H9 (cell line): ENCODE measurements at regions not wholly inside any gene's neighbourhood (a gene's known extent, or its start where the extent isn't known, plus 50 kb on each side); places are given as distances from the start of the nearest gene placed in this dataset.

Experiments used
- DNase-seq: peaks from one replicate; pipeline ENCODE4 v3.0.0-alpha.2; 2017
- H2AFZ ChIP-seq: one replicate; pipeline ENCODE4 v1.6.1; 2013; ENCODE audit warnings: mild to moderate bottlenecking, low read length, control low read depth, moderate library complexity
- H2AK5ac ChIP-seq: 2 replicates; pipeline ENCODE4 v1.6.1; 2013; ENCODE audit warnings: low read length, control low read depth, mixed read lengths; ENCODE audit not compliant: insufficient read length
- H2BK120ac ChIP-seq: one replicate; pipeline ENCODE4 v1.6.1; 2013; ENCODE audit warnings: low read depth, mild to moderate bottlenecking, low read length, control low read depth, inconsistent platforms; ENCODE audit not compliant: poor library complexity, severe bottlenecking
- H2BK12ac ChIP-seq: 2 replicates; pipeline ENCODE4 v1.6.1; 2013; ENCODE audit warnings: low read length, control low read depth, mixed read lengths, low read depth; ENCODE audit not compliant: insufficient read length
- H2BK15ac ChIP-seq: 2 replicates; pipeline ENCODE4 v1.6.1; 2013; ENCODE audit warnings: low read depth, low read length, control low read depth
- H2BK20ac ChIP-seq: one replicate; pipeline ENCODE4 v1.6.1; 2013; ENCODE audit warnings: low read depth, mild to moderate bottlenecking, low read length, control low read depth, inconsistent platforms; ENCODE audit not compliant: poor library complexity, severe bottlenecking
- H2BK5ac ChIP-seq: 2 replicates; pipeline ENCODE4 v1.6.1; 2013; ENCODE audit warnings: low read length, control low read depth, mixed read lengths; ENCODE audit not compliant: insufficient read length
- H3K14ac ChIP-seq: 2 replicates; pipeline ENCODE4 v1.6.1; 2013; ENCODE audit warnings: low read length, control low read depth; ENCODE audit not compliant: insufficient read depth
- H3K18ac ChIP-seq: 2 replicates; pipeline ENCODE4 v1.6.1; 2013; ENCODE audit warnings: low read depth, mild to moderate bottlenecking, mixed read lengths, low read length, control low read depth; ENCODE audit not compliant: insufficient read length
- H3K23ac ChIP-seq: 2 replicates; pipeline ENCODE4 v1.6.1; 2013; ENCODE audit warnings: low read length, control low read depth, mixed read lengths, low read depth; ENCODE audit not compliant: insufficient read length
- H3K23me2 ChIP-seq: 2 replicates; pipeline ENCODE4 v1.6.1; 2013; ENCODE audit warnings: low read depth, mild to moderate bottlenecking, mixed read lengths, low read length, control low read depth; ENCODE audit not compliant: insufficient read length, poor library complexity, severe bottlenecking
- H3K27ac ChIP-seq: 2 replicates; pipeline ENCODE4 v1.5.1; 2013; ENCODE audit warnings: low read length, control low read depth, mixed read lengths, low read depth; ENCODE audit not compliant: insufficient read length
- H3K27me3 ChIP-seq: 2 replicates; pipeline ENCODE4 v1.6.1; 2013; ENCODE audit warnings: low read length, control low read depth, inconsistent platforms; ENCODE audit not compliant: insufficient read depth
- H3K4ac ChIP-seq: 2 replicates; pipeline ENCODE4 v1.6.1; 2013; ENCODE audit warnings: low read depth, mild to moderate bottlenecking, control low read depth, inconsistent platforms, low read length, moderate library complexity
- H3K4me1 ChIP-seq: 2 replicates; pipeline ENCODE4 v1.6.1; 2013; ENCODE audit warnings: low read length, control low read depth, inconsistent platforms; ENCODE audit not compliant: insufficient read depth
- H3K4me2 ChIP-seq: 2 replicates; pipeline ENCODE4 v1.6.1; 2013; ENCODE audit warnings: low read length, control low read depth, mixed read lengths; ENCODE audit not compliant: insufficient read length, insufficient read depth
- H3K56ac ChIP-seq: 2 replicates; pipeline ENCODE4 v1.6.1; 2013; ENCODE audit warnings: low read depth, mild to moderate bottlenecking, mixed read lengths, low read length, control low read depth; ENCODE audit not compliant: insufficient read length
- H3K79me1 ChIP-seq: 2 replicates; pipeline ENCODE4 v1.6.1; 2013; ENCODE audit warnings: low read depth, mild to moderate bottlenecking, moderate library complexity, low read length, control low read depth, inconsistent platforms; ENCODE audit not compliant: insufficient read depth, poor library complexity, severe bottlenecking
- H3K79me2 ChIP-seq: 2 replicates; pipeline ENCODE4 v1.6.1; 2013; ENCODE audit warnings: low read length, control low read depth, inconsistent platforms; ENCODE audit not compliant: insufficient read depth
- H3K9ac ChIP-seq: 2 replicates; pipeline ENCODE4 v1.6.1; 2013; ENCODE audit warnings: low read length, control low read depth, mixed read lengths; ENCODE audit not compliant: insufficient read length; ENCODE audit errors: extremely low read depth
- H3K9me3 ChIP-seq: one replicate; pipeline ENCODE4 v1.6.1; 2013; ENCODE audit warnings: low read depth, low read length, inconsistent platforms; ENCODE audit not compliant: control insufficient read depth
- H3T11ph ChIP-seq: one replicate; pipeline ENCODE4 v1.6.1; 2013; ENCODE audit warnings: mild to moderate bottlenecking, low read length, control low read depth, inconsistent platforms
- H4K20me1 ChIP-seq: one replicate; pipeline ENCODE4 v1.6.1; 2013; ENCODE audit not compliant: control insufficient read depth, insufficient read length, insufficient read depth
- H4K5ac ChIP-seq: 2 replicates; pipeline ENCODE4 v1.6.1; 2013; ENCODE audit warnings: low read depth, mild to moderate bottlenecking, mixed read lengths, low read length, control low read depth; ENCODE audit not compliant: insufficient read length
- H4K8ac ChIP-seq: replicated peaks from 2 replicates; pipeline ENCODE4 v1.6.1; 2013; ENCODE audit warnings: low read length, control low read depth, mixed read lengths, low read depth; ENCODE audit not compliant: insufficient read length
- H4K91ac ChIP-seq: 2 replicates; pipeline ENCODE4 v1.6.1; 2013; ENCODE audit warnings: low read depth, mild to moderate bottlenecking, moderate library complexity, mixed read lengths, low read length, control low read depth; ENCODE audit not compliant: insufficient read length
- H3K27ac Mint-ChIP-seq, 3 experiments: 2 replicates in 2 of 3; 3 replicates in 1 of 3; pipeline ENCODE4 v1.8.0; 2020 to 2021; ENCODE audit warnings: mixed read lengths in 3 of 3, mild to moderate bottlenecking in 1 of 3, moderate library complexity in 1 of 3
- H3K27me3 Mint-ChIP-seq: 2 replicates; pipeline ENCODE4 v1.8.0; 2021; ENCODE audit warnings: low read depth, mild to moderate bottlenecking, moderate library complexity, mixed read lengths
- H3K36me3 Mint-ChIP-seq, 3 experiments: 2 replicates in 2 of 3; 3 replicates in 1 of 3; pipeline ENCODE4 v1.8.0; 2020 to 2021; ENCODE audit warnings: low read depth in 3 of 3, mixed read lengths in 3 of 3; ENCODE audit not compliant: insufficient read depth in 1 of 3
- H3K4me1 Mint-ChIP-seq, 2 experiments: 2 replicates each; pipeline ENCODE4 v1.8.0; 2020; ENCODE audit warnings: mixed read lengths in 2 of 2
- H3K4me3 Mint-ChIP-seq, 2 experiments: 2 replicates in 1 of 2; 3 replicates in 1 of 2; pipeline ENCODE4 v1.8.0; 2020 to 2021; ENCODE audit warnings: mild to moderate bottlenecking in 2 of 2, mixed read lengths in 2 of 2, moderate library complexity in 1 of 2
- H3K9me3 Mint-ChIP-seq, 2 experiments: 2 replicates in 1 of 2; 3 replicates in 1 of 2; pipeline ENCODE4 v1.8.0; 2020; ENCODE audit warnings: mild to moderate bottlenecking in 2 of 2, mixed read lengths in 2 of 2, moderate library complexity in 1 of 2
- CTCF ChIP-seq: fragments of 200-600 bp; sonication (generic); conservative IDR thresholded peaks from 3 replicates; pipeline ENCODE4 v1.8.0; 2021; ENCODE audit warnings: antibody characterized with exemption, mild to moderate bottlenecking
- WGBS: extraction: QIAGEN DNeasy Blood & Tissue Kit; methylation state at CpG from one replicate; pipeline ENCODE4 v1.1.7; 2013; ENCODE audit warnings: missing lambda C conversion rate, low lambda C conversion rate, mixed read lengths; ENCODE audit not compliant: insufficient read length; ENCODE audit errors: extremely low coverage; 5-methylcytosine and 5-hydroxymethylcytosine counted together

GRCh38 chr4:148574502-148574901 is 132.3 kb upstream of the NR3C2 start:
- no CpG with 5 or more reads among the region's 3 CpGs for WGBS
- H3K9me3 Mint-ChIP-seq: peaks cover 7 to 9% of the 10 kb centered on the region in 2 experiments; a peak in 2 of 5 replicates
- H3K4me1 Mint-ChIP-seq: no peaks in the 10 kb centered on the region
- Histone ChIP-seq H3K4me2 (no peak overlapping the region), H2AK5ac (no peak overlapping the region), H4K91ac (no peak overlapping the region), H4K5ac (no peak overlapping the region), H3T11ph (no peak overlapping the region), H3K23me2 (no peaks in the 10 kb centered on the region), H2AFZ (no peak overlapping the region), H2BK15ac (no peak overlapping the region), H4K8ac (no peak overlapping the region), H3K4me1 (no peaks in the 10 kb centered on the region), H4K20me1 (no peaks in the 10 kb centered on the region), H2BK12ac (no peak overlapping the region), H3K79me2 (no peaks in the 10 kb centered on the region), H3K9me3 (no peaks in the 10 kb centered on the region), H3K18ac (no peak overlapping the region), H3K9ac (no peak overlapping the region), H3K23ac (no peak overlapping the region), H3K79me1 (no peaks in the 10 kb centered on the region), H2BK5ac (no peak overlapping the region), H3K27ac (no peak overlapping the region), H3K56ac (no peak overlapping the region), H2BK20ac (no peak overlapping the region), H3K4ac (no peak overlapping the region), H3K14ac (no peak overlapping the region), H3K27me3 (no peaks in the 10 kb centered on the region), H2BK120ac (no peak overlapping the region)
- no peaks in the 10 kb centered on the region for H3K27me3 Mint-ChIP-seq
- H3K27ac Mint-ChIP-seq: no peak overlapping the region
- H3K36me3 Mint-ChIP-seq: peaks cover 0 to 4% (median 0%) of the 10 kb centered on the region in 3 experiments; a peak in 2 of 7 replicates
- H3K4me3 Mint-ChIP-seq: no peak overlapping the region
- DNase-seq: no peak
- TF ChIP-seq CTCF: no peak
